ENCODE measurements at regions not wholly inside any gene's neighbourhood (a gene's known extent, or its start where the extent isn't known, plus 50 kb on each side); places are given as distances from the start of the nearest gene placed in this dataset.

DNA sequence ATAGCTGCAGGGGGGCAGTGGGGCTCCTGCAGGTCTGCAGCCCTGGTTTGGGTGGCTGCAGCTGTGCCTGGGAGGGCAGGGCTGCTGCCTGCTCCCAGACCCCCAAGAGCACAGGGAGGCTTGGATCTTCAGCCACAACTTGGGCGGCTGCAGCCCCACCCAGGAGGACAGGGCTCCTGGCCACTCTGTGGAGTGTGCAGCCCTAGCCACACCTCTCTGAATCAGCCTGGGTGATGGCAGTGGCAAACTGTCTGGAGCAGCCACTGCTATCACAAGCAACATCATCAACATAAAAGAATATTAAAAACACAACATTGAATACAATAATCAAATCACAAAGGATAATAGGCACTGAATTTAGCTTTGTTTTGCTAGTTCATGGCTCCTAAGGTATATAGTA, 164.9 kb upstream of the SLC27A6 start:
- Histone ChIP-seq H3K4me3 (ENCODE audit: low read length) (no peak overlapping the region), H3K9ac (ENCODE audit: low read length) (no peak overlapping the region), H3K27me3 (ENCODE audit: control insufficient read depth, insufficient read depth, low read length) (no peaks in the 10 kb centered on the region)

DNA sequence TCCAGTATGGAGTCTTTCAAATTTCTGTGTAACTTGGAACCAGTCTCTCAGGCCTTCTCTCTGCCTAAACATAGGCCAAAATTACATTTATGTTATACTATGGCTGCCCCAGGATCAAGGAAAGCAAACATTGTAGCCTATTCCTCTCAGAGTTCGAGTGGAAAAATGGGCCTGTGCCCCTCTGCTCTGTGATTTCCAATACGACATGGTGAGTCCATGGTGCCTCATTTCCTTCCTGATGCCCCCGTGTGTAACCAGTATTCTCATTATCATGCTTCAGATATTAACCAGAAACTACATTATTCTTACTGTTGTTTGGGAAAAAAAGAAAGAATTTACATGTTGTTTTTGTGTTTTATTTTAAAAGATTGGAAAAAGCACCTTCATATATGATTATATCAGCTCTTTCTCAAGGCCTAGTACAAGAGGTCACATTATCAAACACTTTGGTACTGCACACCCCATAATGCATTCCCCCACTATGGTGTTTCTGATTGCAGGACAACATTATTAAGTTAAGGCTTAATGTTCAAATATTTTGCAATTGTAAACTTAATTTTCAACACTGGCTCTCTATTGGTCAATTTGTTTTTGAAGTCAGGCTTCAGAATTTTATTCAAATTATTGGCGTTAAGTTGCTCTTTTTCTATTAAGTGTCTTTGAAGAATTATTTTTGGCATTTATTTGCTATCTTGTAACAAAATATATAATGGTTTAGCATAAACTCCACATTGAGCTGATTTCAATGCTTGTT, 151.8 kb upstream of the SLC27A6 start:
- Histone ChIP-seq H3K9ac (ENCODE audit: low read length) (no peak overlapping the region), H3K27ac (ENCODE audit: low read length) (no peak overlapping the region), H3K4me1 (ENCODE audit: control insufficient read depth, low read depth, low read length) (peaks cover 6% of the 10 kb centered on the region), H3K4me3 (ENCODE audit: low read length) (no peak overlapping the region), H3K36me3 (ENCODE audit: control insufficient read depth, low read depth, low read length) (no peaks in the 10 kb centered on the region), H3K9me3 (ENCODE audit: control insufficient read depth, low read depth, low read length) (no peaks in the 10 kb centered on the region), H3K27me3 (ENCODE audit: control insufficient read depth, insufficient read depth, low read length) (no peaks in the 10 kb centered on the region)

More for the DNA sequence above, 164.9 kb upstream of the SLC27A6 start:
- no peaks in the 10 kb centered on the region for H3K9me3 ChIP-seq (ENCODE audit: control insufficient read depth, low read depth, low read length)
- no peaks in the 10 kb centered on the region for H3K36me3 ChIP-seq (ENCODE audit: control insufficient read depth, low read depth, low read length)
- H3K27ac ChIP-seq (ENCODE audit: low read length), result no peak overlapping the region
- H3K4me1 ChIP-seq (ENCODE audit: control insufficient read depth, low read depth, low read length), result no peaks in the 10 kb centered on the region

- peaks cover 6% of the 10 kb centered on the region for H3K4me1 ChIP-seq (ENCODE audit: control insufficient read depth, low read depth, low read length)
- H3K27me3 ChIP-seq (ENCODE audit: control insufficient read depth, insufficient read depth, low read length), result no peaks in the 10 kb centered on the region
- no peak overlapping the region for H3K9ac ChIP-seq (ENCODE audit: low read length)
- H3K27ac ChIP-seq (ENCODE audit: low read length), result no peak overlapping the region
- no peaks in the 10 kb centered on the region for H3K36me3 ChIP-seq (ENCODE audit: control insufficient read depth, low read depth, low read length)
- no peaks in the 10 kb centered on the region for H3K9me3 ChIP-seq (ENCODE audit: control insufficient read depth, low read depth, low read length)
- H3K4me3 ChIP-seq (ENCODE audit: low read length), result no peak overlapping the region
Observed at GRCh38 chr5:128815201-128815600, 150.1 kb upstream of the SLC27A6 start.

DNA sequence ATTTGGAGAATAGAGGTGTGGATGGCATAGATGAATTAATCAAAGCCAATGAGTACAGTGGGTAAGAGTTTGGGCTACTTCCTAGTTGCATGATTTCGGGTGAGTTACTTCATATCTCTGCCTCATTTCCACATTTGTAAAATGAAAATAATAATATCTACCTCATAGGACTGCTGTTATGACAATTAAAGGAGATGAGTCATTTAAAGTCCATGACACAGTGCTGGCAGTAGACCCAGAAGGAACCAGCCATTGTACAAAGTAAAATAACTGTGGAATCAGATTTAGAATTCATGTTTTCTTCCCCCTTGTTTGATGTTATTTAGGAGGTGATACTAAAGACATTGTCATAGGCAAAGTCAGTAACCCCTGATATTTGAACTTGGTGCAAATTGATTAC, 139.5 kb upstream of the SLC27A6 start:
- Histone ChIP-seq H3K27ac (ENCODE audit: low read length) (no peak overlapping the region), H3K27me3 (ENCODE audit: control insufficient read depth, insufficient read depth, low read length) (no peaks in the 10 kb centered on the region), H3K36me3 (ENCODE audit: control insufficient read depth, low read depth, low read length) (no peaks in the 10 kb centered on the region), H3K4me3 (ENCODE audit: low read length) (no peak overlapping the region), H3K4me1 (ENCODE audit: control insufficient read depth, low read depth, low read length) (peaks cover 8% of the 10 kb centered on the region), H3K9me3 (ENCODE audit: control insufficient read depth, low read depth, low read length) (no peaks in the 10 kb centered on the region), H3K9ac (ENCODE audit: low read length) (no peak overlapping the region)

DNA sequence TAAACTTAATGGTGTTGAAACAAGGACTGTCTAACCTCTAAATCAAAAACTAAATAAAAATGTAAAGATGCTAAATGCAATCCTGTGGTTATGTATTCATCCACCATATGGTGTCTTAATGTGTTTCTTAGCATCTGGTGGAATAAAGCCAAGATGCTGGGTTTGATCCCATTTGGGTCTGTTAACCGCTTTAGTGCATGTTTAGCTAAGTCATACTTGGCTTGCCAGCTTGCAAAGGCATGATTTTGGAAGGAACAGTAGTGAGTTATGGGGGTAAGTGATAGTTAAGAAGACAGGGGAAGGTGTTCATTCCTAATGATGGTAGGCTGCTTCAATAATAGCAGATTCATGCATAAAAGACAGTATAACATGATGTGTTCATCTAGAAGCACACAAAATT, 139.0 kb upstream of the SLC27A6 start:
- Histone ChIP-seq H3K4me3 (ENCODE audit: low read length) (no peak overlapping the region), H3K9me3 (ENCODE audit: control insufficient read depth, low read depth, low read length) (no peaks in the 10 kb centered on the region), H3K27me3 (ENCODE audit: control insufficient read depth, insufficient read depth, low read length) (no peaks in the 10 kb centered on the region), H3K4me1 (ENCODE audit: control insufficient read depth, low read depth, low read length) (peaks cover 8% of the 10 kb centered on the region), H3K36me3 (ENCODE audit: control insufficient read depth, low read depth, low read length) (no peaks in the 10 kb centered on the region), H3K9ac (ENCODE audit: low read length) (no peak overlapping the region), H3K27ac (ENCODE audit: low read length) (no peak overlapping the region)

DNA sequence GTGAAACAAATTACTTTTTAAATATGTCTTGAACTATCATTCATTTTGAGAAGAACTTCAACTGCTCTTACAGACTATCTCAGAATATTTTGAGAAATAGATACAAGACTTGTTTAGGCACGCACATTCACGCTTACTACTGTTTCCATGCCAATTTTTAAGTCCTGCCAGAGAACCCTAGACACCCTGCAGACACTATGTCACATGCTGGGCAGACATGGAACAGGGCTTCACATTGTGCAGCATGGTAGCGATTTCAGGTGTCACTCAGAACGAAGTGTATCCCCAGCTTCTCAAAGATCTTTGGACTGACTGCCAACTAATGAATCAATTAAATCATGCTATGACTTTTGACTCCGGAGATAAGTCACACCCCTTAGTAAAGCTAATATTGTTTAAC, 128.7 kb upstream of the SLC27A6 start:
- Histone ChIP-seq H3K9me3 (ENCODE audit: control insufficient read depth, low read depth, low read length) (no peaks in the 10 kb centered on the region), H3K36me3 (ENCODE audit: control insufficient read depth, low read depth, low read length) (no peaks in the 10 kb centered on the region), H3K4me3 (ENCODE audit: low read length) (no peak overlapping the region), H3K4me1 (ENCODE audit: control insufficient read depth, low read depth, low read length) (no peaks in the 10 kb centered on the region), H3K27me3 (ENCODE audit: control insufficient read depth, insufficient read depth, low read length) (no peaks in the 10 kb centered on the region), H3K27ac (ENCODE audit: low read length) (no peak overlapping the region), H3K9ac (ENCODE audit: low read length) (no peak overlapping the region)

GRCh38 chr5:128838623-128839022, 126.7 kb upstream of the SLC27A6 start:
- Histone ChIP-seq H3K9ac (ENCODE audit: low read length) (no peak overlapping the region), H3K4me3 (ENCODE audit: low read length) (no peak overlapping the region), H3K9me3 (ENCODE audit: control insufficient read depth, low read depth, low read length) (no peaks in the 10 kb centered on the region), H3K4me1 (ENCODE audit: control insufficient read depth, low read depth, low read length) (no peaks in the 10 kb centered on the region), H3K36me3 (ENCODE audit: control insufficient read depth, low read depth, low read length) (no peaks in the 10 kb centered on the region), H3K27me3 (ENCODE audit: control insufficient read depth, insufficient read depth, low read length) (no peaks in the 10 kb centered on the region), H3K27ac (ENCODE audit: low read length) (no peak overlapping the region)

GRCh38 chr5:128842241-128842640, 123.0 kb upstream of the SLC27A6 start:
- Histone ChIP-seq H3K9me3 (ENCODE audit: control insufficient read depth, low read depth, low read length) (no peaks in the 10 kb centered on the region), H3K4me3 (ENCODE audit: low read length) (no peak overlapping the region), H3K36me3 (ENCODE audit: control insufficient read depth, low read depth, low read length) (no peaks in the 10 kb centered on the region), H3K27me3 (ENCODE audit: control insufficient read depth, insufficient read depth, low read length) (no peaks in the 10 kb centered on the region), H3K27ac (ENCODE audit: low read length) (no peak overlapping the region), H3K4me1 (ENCODE audit: control insufficient read depth, low read depth, low read length) (no peaks in the 10 kb centered on the region), H3K9ac (ENCODE audit: low read length) (no peak overlapping the region)

- Histone ChIP-seq H3K9ac (ENCODE audit: low read length) (no peak overlapping the region), H3K36me3 (ENCODE audit: control insufficient read depth, low read depth, low read length) (no peaks in the 10 kb centered on the region), H3K27me3 (ENCODE audit: control insufficient read depth, insufficient read depth, low read length) (no peaks in the 10 kb centered on the region), H3K4me1 (ENCODE audit: control insufficient read depth, low read depth, low read length) (no peaks in the 10 kb centered on the region), H3K27ac (ENCODE audit: low read length) (no peak overlapping the region), H3K4me3 (ENCODE audit: low read length) (no peak overlapping the region), H3K9me3 (ENCODE audit: control insufficient read depth, low read depth, low read length) (no peaks in the 10 kb centered on the region)
Observed at GRCh38 chr5:128844354-128844923, 120.8 kb upstream of the SLC27A6 start.

GRCh38 chr5:128850049-128850448, 115.2 kb upstream of the SLC27A6 start:
- Histone ChIP-seq H3K36me3 (ENCODE audit: control insufficient read depth, low read depth, low read length) (no peaks in the 10 kb centered on the region), H3K27ac (ENCODE audit: low read length) (no peak overlapping the region), H3K9me3 (ENCODE audit: control insufficient read depth, low read depth, low read length) (no peaks in the 10 kb centered on the region), H3K4me3 (ENCODE audit: low read length) (no peak overlapping the region), H3K9ac (ENCODE audit: low read length) (no peak overlapping the region), H3K27me3 (ENCODE audit: control insufficient read depth, insufficient read depth, low read length) (no peaks in the 10 kb centered on the region), H3K4me1 (ENCODE audit: control insufficient read depth, low read depth, low read length) (no peaks in the 10 kb centered on the region)

DNA sequence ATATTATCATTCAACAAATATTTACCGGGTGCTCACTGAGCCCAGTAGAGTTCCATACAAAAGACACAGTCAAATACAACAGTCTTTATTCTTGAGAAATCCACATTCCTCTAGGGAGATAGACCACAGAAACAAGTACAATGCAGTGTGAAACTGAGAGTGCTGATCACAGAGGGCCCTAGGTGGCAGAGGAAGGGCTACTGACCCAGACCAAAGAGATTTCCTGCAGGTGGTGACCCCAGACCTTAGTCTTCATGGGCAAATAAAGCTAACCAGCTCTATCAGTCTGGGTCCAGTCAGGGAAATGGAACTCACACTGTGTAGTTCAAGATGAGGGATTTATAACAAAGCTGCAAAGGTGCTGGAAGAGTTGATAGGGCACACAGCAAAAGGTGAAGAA, 110.4 kb upstream of the SLC27A6 start:
- H3K27me3 ChIP-seq (ENCODE audit: control insufficient read depth, insufficient read depth, low read length), result no peaks in the 10 kb centered on the region
- H3K27ac ChIP-seq (ENCODE audit: low read length), result no peak overlapping the region
- H3K4me3 ChIP-seq (ENCODE audit: low read length), result no peak overlapping the region
- no peaks in the 10 kb centered on the region for H3K4me1 ChIP-seq (ENCODE audit: control insufficient read depth, low read depth, low read length)
- no peak overlapping the region for H3K9ac ChIP-seq (ENCODE audit: low read length)
- H3K36me3 ChIP-seq (ENCODE audit: control insufficient read depth, low read depth, low read length), result no peaks in the 10 kb centered on the region
- H3K9me3 ChIP-seq (ENCODE audit: control insufficient read depth, low read depth, low read length), result no peaks in the 10 kb centered on the region

DNA sequence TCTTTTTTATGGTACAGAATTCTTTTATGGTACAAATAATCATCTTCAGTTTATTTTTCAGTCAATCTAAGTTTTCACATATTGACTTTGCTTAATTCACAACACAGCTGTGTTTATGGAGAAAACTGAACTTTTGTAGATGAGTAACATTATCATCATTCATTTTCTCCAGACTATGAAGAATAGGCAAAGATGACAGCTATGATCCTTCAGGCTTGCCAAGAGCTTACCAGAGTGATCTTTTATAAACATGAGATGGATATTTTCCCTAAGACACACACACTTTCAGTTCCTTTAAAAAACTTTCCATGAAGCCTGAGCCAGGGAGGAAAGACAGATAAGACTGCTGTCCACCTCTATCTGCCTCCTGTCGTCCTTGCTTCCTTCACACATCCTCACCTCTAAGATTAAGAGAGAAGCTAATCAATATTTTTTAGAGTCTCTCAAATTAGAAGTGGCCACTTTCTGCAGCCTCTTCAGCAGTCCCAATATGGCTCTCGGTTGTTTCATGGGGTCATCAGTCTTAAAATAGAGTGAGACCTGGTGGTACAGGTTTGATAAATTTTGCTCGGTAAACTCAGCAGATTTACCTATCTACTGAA, 108.1 kb upstream of the SLC27A6 start:
- H3K27ac ChIP-seq (ENCODE audit: low read length), result no peak overlapping the region
- H3K36me3 ChIP-seq (ENCODE audit: control insufficient read depth, low read depth, low read length), result no peaks in the 10 kb centered on the region

More for the DNA sequence above, 108.1 kb upstream of the SLC27A6 start:
- Histone ChIP-seq H3K4me1 (ENCODE audit: control insufficient read depth, low read depth, low read length) (no peaks in the 10 kb centered on the region), H3K4me3 (ENCODE audit: low read length) (no peak overlapping the region), H3K9me3 (ENCODE audit: control insufficient read depth, low read depth, low read length) (no peaks in the 10 kb centered on the region), H3K9ac (ENCODE audit: low read length) (no peak overlapping the region), H3K27me3 (ENCODE audit: control insufficient read depth, insufficient read depth, low read length) (no peaks in the 10 kb centered on the region)

Measured in iPS-18a (cell line).